C4-2B (cell line): ENCODE measurements at regions not wholly inside any gene's neighbourhood (a gene's known extent, or its start where the extent isn't known, plus 50 kb on each side); places are given as distances from the start of the nearest gene placed in this dataset.

ENCODE experiments used
- ZFX ChIP-seq: fragments of 450-650 bp; IDR thresholded peaks from 2 replicates; pipeline ENCODE4 v1.6.1; 2017
- TF ChIP-seq, protein P1 (sequence below): fragments of 450-650 bp; conservative IDR thresholded peaks from 2 replicates; pipeline ENCODE4 v1.5.1; 2017; ENCODE audit warnings: mild to moderate bottlenecking

DNA sequence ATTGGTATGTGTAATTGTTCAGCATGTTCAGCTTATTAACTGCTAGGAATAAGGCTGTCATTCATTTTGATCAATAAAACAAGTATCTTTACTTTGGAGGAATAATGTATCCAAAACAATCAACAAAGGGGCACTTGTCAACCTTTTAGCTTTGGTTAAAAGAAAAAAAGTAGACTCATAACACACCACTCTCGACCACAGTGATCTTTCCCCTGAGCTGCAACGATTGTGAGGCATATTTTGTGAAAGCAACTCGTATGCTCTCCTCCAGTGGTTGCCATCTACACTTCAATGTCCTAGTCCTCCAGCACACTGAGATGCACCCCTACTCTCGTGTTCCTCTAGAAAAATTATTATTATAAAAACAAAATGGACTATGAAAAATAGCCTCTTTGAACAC is 60.1 kb upstream of the PDE7B start:
- TF ChIP-seq, protein P1, sequence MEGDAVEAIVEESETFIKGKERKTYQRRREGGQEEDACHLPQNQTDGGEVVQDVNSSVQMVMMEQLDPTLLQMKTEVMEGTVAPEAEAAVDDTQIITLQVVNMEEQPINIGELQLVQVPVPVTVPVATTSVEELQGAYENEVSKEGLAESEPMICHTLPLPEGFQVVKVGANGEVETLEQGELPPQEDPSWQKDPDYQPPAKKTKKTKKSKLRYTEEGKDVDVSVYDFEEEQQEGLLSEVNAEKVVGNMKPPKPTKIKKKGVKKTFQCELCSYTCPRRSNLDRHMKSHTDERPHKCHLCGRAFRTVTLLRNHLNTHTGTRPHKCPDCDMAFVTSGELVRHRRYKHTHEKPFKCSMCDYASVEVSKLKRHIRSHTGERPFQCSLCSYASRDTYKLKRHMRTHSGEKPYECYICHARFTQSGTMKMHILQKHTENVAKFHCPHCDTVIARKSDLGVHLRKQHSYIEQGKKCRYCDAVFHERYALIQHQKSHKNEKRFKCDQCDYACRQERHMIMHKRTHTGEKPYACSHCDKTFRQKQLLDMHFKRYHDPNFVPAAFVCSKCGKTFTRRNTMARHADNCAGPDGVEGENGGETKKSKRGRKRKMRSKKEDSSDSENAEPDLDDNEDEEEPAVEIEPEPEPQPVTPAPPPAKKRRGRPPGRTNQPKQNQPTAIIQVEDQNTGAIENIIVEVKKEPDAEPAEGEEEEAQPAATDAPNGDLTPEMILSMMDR, result no peak
- no peak for TF ChIP-seq ZFX
